ENCODE measurements at regions not wholly inside any gene's neighbourhood (a gene's known extent, or its start where the extent isn't known, plus 50 kb on each side); places are given as distances from the start of the nearest gene placed in this dataset.
"Not testable (repeated sequence)": the region's sequence is repeated elsewhere in the genome, so short reads cannot be mapped to it uniquely, and the experiment has no call there.

- not testable (repeated sequence) for DNase-seq (ENCODE audit: low spot score)
These were observed 131.4 kb downstream of the MFAP3L start for GRCh38 chr4:169894767-169895166.

GRCh38 chr4:169885893-169886292 lies 128.1 kb upstream of the HPF1 start:
- DNase-seq (ENCODE audit: low spot score), result no peak

GRCh38 chr4:169881769-169882168 lies 124.0 kb upstream of the HPF1 start:
- DNase-seq (ENCODE audit: low spot score), result no peak

- DNase-seq (ENCODE audit: low spot score), result no peak
These were observed 112.8 kb upstream of the HPF1 start for GRCh38 chr4:169870507-169870906.

- DNase-seq (ENCODE audit: low spot score), result no peak
These were observed 111.7 kb upstream of the HPF1 start for GRCh38 chr4:169869490-169869889.

GRCh38 chr4:169861593-169861992 lies 103.8 kb upstream of the HPF1 start:
- no peak for DNase-seq (ENCODE audit: low spot score)

GRCh38 chr4:169859366-169860216 lies 101.8 kb upstream of the HPF1 start:
- no peak for DNase-seq (ENCODE audit: low spot score)

- DNase-seq (ENCODE audit: low spot score), result no peak
These were observed 96.3 kb upstream of the HPF1 start for GRCh38 chr4:169854090-169854489.

- DNase-seq (ENCODE audit: low spot score), result no peak
These were observed 94.7 kb upstream of the HPF1 start for GRCh38 chr4:169852481-169852880.

GRCh38 chr4:169851750-169852149 lies 94.0 kb upstream of the HPF1 start:
- no peak for DNase-seq (ENCODE audit: low spot score)

GRCh38 chr4:169849456-169849855 lies 91.7 kb upstream of the HPF1 start:
- no peak for DNase-seq (ENCODE audit: low spot score)

GRCh38 chr4:169848018-169848417 lies 90.3 kb upstream of the HPF1 start:
- DNase-seq (ENCODE audit: low spot score), result no peak

- DNase-seq (ENCODE audit: low spot score), result no peak
These were observed 89.4 kb upstream of the HPF1 start for GRCh38 chr4:169847171-169847570.

GRCh38 chr4:169846396-169846795 lies 88.7 kb upstream of the HPF1 start:
- no peak for DNase-seq (ENCODE audit: low spot score)

- DNase-seq (ENCODE audit: low spot score), result no peak
These were observed 84.0 kb upstream of the HPF1 start for GRCh38 chr4:169841776-169842175.

GRCh38 chr4:169840554-169840953 lies 82.8 kb upstream of the HPF1 start:
- no peak for DNase-seq (ENCODE audit: low spot score)

- not testable (repeated sequence) for DNase-seq (ENCODE audit: low spot score)
These were observed 70.6 kb upstream of the HPF1 start for GRCh38 chr4:169828329-169828728.

GRCh38 chr4:169826634-169827187 lies 69.0 kb upstream of the HPF1 start:
- DNase-seq (ENCODE audit: low spot score), result no peak

- peak; percentile 73 for DNase-seq (ENCODE audit: low spot score)
These were observed 65.9 kb upstream of the HPF1 start for GRCh38 chr4:169823685-169824084.

GRCh38 chr4:169821402-169821801 lies 63.7 kb upstream of the HPF1 start:
- DNase-seq (ENCODE audit: low spot score), result no peak

GRCh38 chr4:169818063-169818679 lies 60.4 kb upstream of the HPF1 start:
- no peak for DNase-seq (ENCODE audit: low spot score)

GRCh38 chr4:169815606-169816005 lies 57.9 kb upstream of the HPF1 start:
- DNase-seq (ENCODE audit: low spot score), result no peak

GRCh38 chr4:169811476-169811875 lies 53.7 kb upstream of the HPF1 start:
- DNase-seq (ENCODE audit: low spot score), result no peak

Data from AG08396 (cell line).